Keratinocyte (primary cell): ENCODE measurements at regions not wholly inside any gene's neighbourhood (a gene's known extent, or its start where the extent isn't known, plus 50 kb on each side); places are given as distances from the start of the nearest gene placed in this dataset.

Experiments
- DNase-seq: peaks from one replicate; pipeline ENCODE4 v3.0.0-alpha.2; 2011; ENCODE audit warnings: low read depth, missing footprints, low spot score
- FAIRE-seq: peaks from 2 replicates; lab custom pipeline; 2011; peaks lifted over from hg19 to GRCh38; lab: Jason Lieb, UNC
- H2AFZ ChIP-seq: 2 replicates; pipeline ENCODE4 v1.6.0; 2012; ENCODE audit warnings: low read length, control low read depth, inconsistent platforms; ENCODE audit not compliant: control insufficient read depth
- H3K27ac ChIP-seq: 2 replicates; pipeline ENCODE4 v1.5.1; 2011; ENCODE audit warnings: low read length; ENCODE audit not compliant: control insufficient read depth, insufficient read depth
- H3K27me3 ChIP-seq: 3 replicates; pipeline ENCODE4 v1.6.0; 2011; ENCODE audit warnings: low read length; ENCODE audit not compliant: control insufficient read depth, insufficient read depth; ENCODE audit errors: extremely low read depth
- H3K36me3 ChIP-seq, 2 experiments: 2 replicates in 1 of 2; 3 replicates in 1 of 2; pipeline ENCODE4 v1.5.1; 2011; ENCODE audit warnings: low read length in 2 of 2, mild to moderate bottlenecking in 1 of 2; ENCODE audit not compliant: control insufficient read depth in 2 of 2, insufficient read depth in 2 of 2; ENCODE audit errors: extremely low read depth in 1 of 2
- H3K4me1 ChIP-seq: 3 replicates; pipeline ENCODE4 v1.5.1; 2011; ENCODE audit warnings: low read length; ENCODE audit not compliant: control insufficient read depth, insufficient read depth; ENCODE audit errors: extremely low read depth
- H3K4me2 ChIP-seq: 3 replicates; pipeline ENCODE4 v1.6.0; 2011; ENCODE audit warnings: low read depth, low read length; ENCODE audit not compliant: control insufficient read depth, insufficient read depth; ENCODE audit errors: extremely low read depth
- H3K4me3 ChIP-seq, 3 experiments: fragments of 200-600 bp in 1 of 3; sonication (generic) in 1 of 3; 2 replicates in 2 of 3; 3 replicates in 1 of 3; pipeline ENCODE4 v1.5.1; 2011 to 2016; ENCODE audit warnings: low read length in 3 of 3, mild to moderate bottlenecking in 3 of 3, control low read depth in 2 of 3, inconsistent platforms in 1 of 3, low read depth in 1 of 3, mixed read lengths in 1 of 3, mixed run types in 1 of 3, moderate library complexity in 1 of 3; ENCODE audit not compliant: control insufficient read depth in 2 of 3, insufficient read depth in 2 of 3; ENCODE audit errors: extremely low read depth in 1 of 3
- H3K79me2 ChIP-seq: 2 replicates; pipeline ENCODE4 v1.6.0; 2012; ENCODE audit warnings: low read length; ENCODE audit not compliant: control insufficient read depth, insufficient read depth
- H3K9ac ChIP-seq: 3 replicates; pipeline ENCODE4 v1.6.0; 2011; ENCODE audit warnings: low read length; ENCODE audit not compliant: control insufficient read depth, insufficient read depth; ENCODE audit errors: extremely low read depth
- H3K9me1 ChIP-seq: 3 replicates; pipeline ENCODE4 v1.6.0; 2011; ENCODE audit warnings: low read length; ENCODE audit not compliant: control insufficient read depth, insufficient read depth; ENCODE audit errors: extremely low read depth
- H3K9me3 ChIP-seq: 2 replicates; pipeline ENCODE4 v1.5.1; 2012; ENCODE audit warnings: low read depth, low read length; ENCODE audit not compliant: control insufficient read depth
- H4K20me1 ChIP-seq: 3 replicates; pipeline ENCODE4 v1.6.0; 2011; ENCODE audit warnings: low read length; ENCODE audit not compliant: control insufficient read depth, insufficient read depth; ENCODE audit errors: extremely low read depth
- EZH2 ChIP-seq: IDR thresholded peaks from one replicate; pipeline ENCODE4 v1.6.1; 2012; ENCODE audit warnings: inconsistent platforms, mild to moderate bottlenecking, low read length, moderate library complexity
- dilution Hi-C: fragments of 300-500 bp; cut with MboI; formaldehyde crosslinking; loops from one replicate; pipeline ENCODE4 v1.7.0; 2020; ENCODE audit warnings: low sequenced_read_pairs; ENCODE audit not compliant: extremely low pct_ligation_motif_present
- TF ChIP-seq, protein P1 (sequence below), 3 experiments: IDR thresholded peaks in 1 of 3; conservative IDR thresholded peaks in 1 of 3; optimal IDR thresholded peaks in 1 of 3; 2 replicates in 2 of 3; 3 replicates in 1 of 3; pipeline versions ENCODE3 to v1.5.1; 2011; ENCODE audit warnings: low read length in 3 of 3, mild to moderate bottlenecking in 3 of 3, moderate library complexity in 2 of 3, control low read depth in 1 of 3, inconsistent platforms in 1 of 3; ENCODE audit not compliant: insufficient read depth in 2 of 3; ENCODE audit errors: extremely low read depth in 1 of 3

DNA sequence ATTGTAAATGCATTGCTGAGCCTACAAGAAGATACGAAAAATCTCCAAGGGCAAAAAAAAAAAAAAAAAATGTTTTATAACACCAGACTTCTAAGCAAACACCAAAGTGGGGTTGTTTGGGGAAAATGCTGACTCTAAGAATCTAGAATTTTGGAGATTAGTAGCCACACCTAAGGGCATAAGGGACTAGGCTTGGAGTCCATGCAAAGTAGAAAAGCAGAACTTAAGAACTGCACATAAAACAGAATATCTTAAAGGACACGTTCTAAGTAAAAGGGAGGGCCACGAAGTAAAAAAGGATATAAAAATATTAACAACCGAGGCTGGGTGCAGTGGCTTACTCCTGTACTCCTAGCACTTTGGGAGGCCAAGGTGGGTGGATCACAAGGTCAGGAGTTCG lies 269.8 kb upstream of the AUTS2 start:
- TF ChIP-seq, protein P1, sequence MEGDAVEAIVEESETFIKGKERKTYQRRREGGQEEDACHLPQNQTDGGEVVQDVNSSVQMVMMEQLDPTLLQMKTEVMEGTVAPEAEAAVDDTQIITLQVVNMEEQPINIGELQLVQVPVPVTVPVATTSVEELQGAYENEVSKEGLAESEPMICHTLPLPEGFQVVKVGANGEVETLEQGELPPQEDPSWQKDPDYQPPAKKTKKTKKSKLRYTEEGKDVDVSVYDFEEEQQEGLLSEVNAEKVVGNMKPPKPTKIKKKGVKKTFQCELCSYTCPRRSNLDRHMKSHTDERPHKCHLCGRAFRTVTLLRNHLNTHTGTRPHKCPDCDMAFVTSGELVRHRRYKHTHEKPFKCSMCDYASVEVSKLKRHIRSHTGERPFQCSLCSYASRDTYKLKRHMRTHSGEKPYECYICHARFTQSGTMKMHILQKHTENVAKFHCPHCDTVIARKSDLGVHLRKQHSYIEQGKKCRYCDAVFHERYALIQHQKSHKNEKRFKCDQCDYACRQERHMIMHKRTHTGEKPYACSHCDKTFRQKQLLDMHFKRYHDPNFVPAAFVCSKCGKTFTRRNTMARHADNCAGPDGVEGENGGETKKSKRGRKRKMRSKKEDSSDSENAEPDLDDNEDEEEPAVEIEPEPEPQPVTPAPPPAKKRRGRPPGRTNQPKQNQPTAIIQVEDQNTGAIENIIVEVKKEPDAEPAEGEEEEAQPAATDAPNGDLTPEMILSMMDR (optimal IDR thresholded peaks at IDR 0.05 in 1 of 3, IDR thresholded peaks at IDR 0.05 in 1 of 3, conservative IDR thresholded peaks at IDR 0.05 in 1 of 3; ENCODE audit: extremely low read depth in 1 of 3, insufficient read depth in 2 of 3, low read length in 3 of 3), result no peak
- TF ChIP-seq EZH2, result no peak
- FAIRE-seq, result no peak

DNA sequence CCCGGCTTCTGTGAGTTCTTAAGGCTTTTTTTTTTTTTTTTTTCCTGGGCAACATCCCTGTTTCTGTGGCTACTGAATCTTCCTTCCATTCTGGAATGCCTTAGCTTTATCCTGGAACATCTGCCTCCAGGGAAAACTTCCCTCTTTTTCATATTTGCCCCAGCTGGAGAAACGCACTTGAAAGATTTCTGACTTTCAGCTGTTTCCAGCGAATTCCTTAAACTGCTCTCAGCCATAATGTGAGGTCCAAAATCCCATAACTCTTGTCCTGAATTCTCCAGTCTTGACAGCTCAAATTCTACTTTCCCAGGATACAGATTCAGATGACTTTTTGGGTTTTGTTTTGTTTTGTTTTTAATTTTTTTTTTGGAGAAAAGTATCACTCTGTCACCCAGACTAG lies 263.6 kb upstream of the AUTS2 start:
- H3K79me2 ChIP-seq, result no peaks in the 10 kb centered on the region
- DNase-seq, result no peak
- no peaks in the 10 kb centered on the region for H3K9me1 ChIP-seq
- H3K4me2 ChIP-seq, result no peak overlapping the region
- H3K4me1 ChIP-seq, result no peaks in the 10 kb centered on the region
- no peaks in the 10 kb centered on the region for H3K27me3 ChIP-seq
- no peak overlapping the region for H3K4me3 ChIP-seq
- no peak for FAIRE-seq
- H3K9ac ChIP-seq, result no peak overlapping the region
- no peak overlapping the region for H3K27ac ChIP-seq
- no peaks in the 10 kb centered on the region for H3K9me3 ChIP-seq
- H4K20me1 ChIP-seq, result no peaks in the 10 kb centered on the region
- no peak for TF ChIP-seq EZH2
- TF ChIP-seq, protein P1 (optimal IDR thresholded peaks at IDR 0.05 in 1 of 3, IDR thresholded peaks at IDR 0.05 in 1 of 3, conservative IDR thresholded peaks at IDR 0.05 in 1 of 3; ENCODE audit: extremely low read depth in 1 of 3, insufficient read depth in 2 of 3, low read length in 3 of 3), result no peak
- dilution Hi-C loops, result no loop called here
- H2AFZ ChIP-seq, result no peak overlapping the region
- no peaks in the 10 kb centered on the region for H3K36me3 ChIP-seq

More for the DNA sequence above, 269.8 kb upstream of the AUTS2 start:
- Histone ChIP-seq H3K4me1 (no peaks in the 10 kb centered on the region), H3K4me2 (no peak overlapping the region), H4K20me1 (no peaks in the 10 kb centered on the region), H3K27me3 (no peaks in the 10 kb centered on the region), H3K36me3 (no peaks in the 10 kb centered on the region), H3K9ac (no peak overlapping the region), H2AFZ (no peak overlapping the region), H3K9me3 (no peaks in the 10 kb centered on the region), H3K4me3 (no peak overlapping the region), H3K27ac (no peak overlapping the region), H3K9me1 (no peaks in the 10 kb centered on the region), H3K79me2 (no peaks in the 10 kb centered on the region)
- dilution Hi-C loops, result no loop called here
- no peak for DNase-seq
